Stimulated activated CD8-positive, alpha-beta memory T cell treated with anti-CD3 and anti-CD28 coated beads, Interleukin-4, amount 100 ng/mL, for 1 hour (primary cell): ENCODE measurements at regions not wholly inside any gene's neighbourhood (a gene's known extent, or its start where the extent isn't known, plus 50 kb on each side); places are given as distances from the start of the nearest gene placed in this dataset.
"Not testable (repeated sequence)": the region's sequence is repeated elsewhere in the genome, so short reads cannot be mapped to it uniquely, and the experiment has no call there.

Experiments
- DNase-seq, 2 donors: peaks; one replicate each; pipeline ENCODE4 v3.0.0-alpha.2; 2020; ENCODE audit warnings: low read depth in 2 of 2, low spot score in 1 of 2

DNA sequence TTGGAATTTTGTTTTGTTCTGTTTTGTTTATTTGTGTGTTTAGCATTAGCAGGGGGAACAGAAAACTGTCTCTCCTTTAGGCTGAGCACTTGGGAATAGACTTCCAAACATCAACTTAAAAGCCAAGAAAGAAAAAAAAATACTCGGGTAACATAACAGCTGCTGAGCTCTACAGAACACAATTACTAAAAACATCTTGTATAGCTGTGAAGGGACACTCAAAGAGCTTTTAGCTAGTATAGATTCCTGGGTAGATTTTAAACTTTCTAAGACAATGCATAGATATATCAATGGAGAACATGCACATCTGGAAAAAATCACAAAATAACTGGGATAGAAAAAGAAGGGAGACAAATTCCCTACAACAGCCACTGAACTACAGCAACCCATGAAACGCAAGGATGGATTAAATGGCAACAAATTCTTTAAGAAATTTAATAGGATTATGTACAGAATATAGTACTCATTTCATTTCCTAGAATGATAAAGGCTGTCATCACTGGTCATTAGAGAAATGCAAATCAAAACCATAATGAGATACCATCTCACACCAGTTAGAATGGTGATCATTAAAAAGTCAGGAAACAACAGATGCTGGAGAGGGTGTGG, 174.3 kb upstream of the KRR1 start:
- DNase-seq, result no peak

- DNase-seq, result no peak
These were observed 173.5 kb upstream of the KRR1 start for GRCh38 chr12:75684678-75685616.

GRCh38 chr12:75683995-75684586, 172.7 kb upstream of the KRR1 start:
- not testable (repeated sequence) for DNase-seq

GRCh38 chr12:75683220-75683619, 171.8 kb upstream of the KRR1 start:
- no peak for DNase-seq

DNA sequence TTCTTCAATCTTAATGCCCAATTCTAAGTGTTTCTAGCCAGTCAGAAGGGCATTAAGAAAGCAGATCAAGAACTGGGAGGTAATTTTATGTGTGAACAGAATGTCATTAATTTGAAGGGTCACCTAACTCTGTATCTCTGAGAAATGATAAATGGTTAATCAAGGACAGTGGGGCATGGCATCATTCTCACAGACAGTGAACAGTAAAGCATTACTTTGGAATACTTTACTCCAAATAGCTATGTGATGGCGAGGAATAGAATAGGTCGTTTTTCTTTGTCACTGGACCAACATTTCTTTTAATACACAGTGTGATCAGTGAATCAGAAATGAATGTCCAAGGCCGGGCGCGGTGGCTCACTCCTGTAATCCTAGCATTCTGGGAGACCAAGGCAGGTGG, 166.1 kb upstream of the KRR1 start:
- no peak for DNase-seq

GRCh38 chr12:75674393-75674792, 163.0 kb upstream of the KRR1 start:
- DNase-seq, result no peak

GRCh38 chr12:75672200-75672599, 160.8 kb upstream of the KRR1 start:
- DNase-seq, result no peak

GRCh38 chr12:75670216-75670615, 158.8 kb upstream of the KRR1 start:
- DNase-seq, result no peak

DNA sequence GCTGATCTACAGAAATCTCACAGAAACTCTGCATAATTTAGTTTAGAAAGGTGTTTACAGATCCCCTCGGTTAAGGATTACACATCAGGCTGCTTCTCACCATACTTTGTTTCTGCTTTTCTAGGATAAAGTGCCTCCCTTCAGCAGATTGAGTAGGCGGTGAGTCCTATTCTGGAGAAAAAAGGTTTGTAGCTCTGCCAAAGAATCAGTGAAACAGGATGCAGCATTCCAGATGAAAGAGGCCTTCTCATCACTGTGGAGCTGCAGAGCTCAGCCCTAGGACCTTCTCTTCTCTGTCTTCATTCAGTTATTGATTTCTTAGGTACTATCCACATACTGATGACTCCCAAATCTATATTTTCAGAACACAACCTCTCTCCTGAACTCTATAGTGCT, 155.5 kb upstream of the KRR1 start:
- DNase-seq, result no peak

DNA sequence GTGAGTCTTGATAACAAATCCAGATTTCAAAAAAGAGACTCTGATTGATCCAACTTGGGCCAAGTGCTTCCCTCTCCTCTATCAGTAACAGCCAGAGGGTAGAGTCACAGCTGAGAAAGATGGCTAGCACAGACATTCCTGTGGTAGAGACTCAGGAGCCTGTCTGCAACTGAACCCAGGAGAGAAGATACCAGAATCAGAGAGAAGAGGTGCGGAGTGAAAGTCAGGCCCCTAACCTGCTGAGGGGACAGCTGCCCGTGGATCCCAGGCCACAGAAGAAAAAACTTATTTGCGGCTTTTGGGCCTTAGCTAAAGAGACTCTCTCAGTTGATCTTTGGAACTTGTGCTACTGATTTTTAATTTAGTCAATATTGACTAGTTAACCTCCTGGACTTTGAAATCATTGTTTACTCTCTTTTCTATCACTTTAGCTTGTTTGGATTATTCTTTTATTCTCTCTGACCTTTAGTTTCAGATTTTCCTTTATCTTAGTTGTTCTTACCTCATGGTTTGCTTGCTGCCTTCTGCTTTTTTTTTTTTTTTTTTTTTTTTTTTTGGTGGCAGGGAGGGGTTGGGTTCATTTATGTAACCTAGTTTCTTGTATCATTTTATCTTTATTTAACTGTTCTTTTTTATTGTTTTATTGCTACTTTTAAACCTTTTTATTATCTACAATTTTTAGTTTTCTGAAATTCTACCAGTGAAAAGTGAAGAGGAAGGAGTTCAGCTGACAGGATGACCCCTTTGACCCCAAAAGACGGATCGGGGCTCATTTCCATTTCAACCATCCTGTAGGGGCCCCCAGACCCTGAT, 154.9 kb upstream of the KRR1 start:
- DNase-seq, result no peak

DNA sequence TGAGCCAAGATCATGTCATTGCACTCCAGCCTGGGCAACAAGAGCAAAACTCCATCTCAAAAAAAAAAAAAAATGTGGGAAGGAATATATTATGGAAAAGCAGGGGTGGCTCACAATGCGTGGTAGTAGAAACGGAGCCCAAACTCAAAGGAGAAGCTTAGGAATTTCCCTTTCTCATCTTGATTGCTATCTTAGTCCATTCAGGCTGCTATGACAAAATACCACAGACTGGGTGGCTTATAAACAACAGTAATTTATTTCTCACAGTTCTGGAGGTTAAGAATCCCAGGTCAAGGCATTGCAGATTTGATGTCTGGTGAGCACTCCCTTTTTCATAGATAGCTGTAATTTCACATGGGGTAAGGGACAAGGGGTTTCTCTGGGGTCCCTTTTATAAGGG, 153.8 kb upstream of the KRR1 start:
- no peak for DNase-seq

DNA sequence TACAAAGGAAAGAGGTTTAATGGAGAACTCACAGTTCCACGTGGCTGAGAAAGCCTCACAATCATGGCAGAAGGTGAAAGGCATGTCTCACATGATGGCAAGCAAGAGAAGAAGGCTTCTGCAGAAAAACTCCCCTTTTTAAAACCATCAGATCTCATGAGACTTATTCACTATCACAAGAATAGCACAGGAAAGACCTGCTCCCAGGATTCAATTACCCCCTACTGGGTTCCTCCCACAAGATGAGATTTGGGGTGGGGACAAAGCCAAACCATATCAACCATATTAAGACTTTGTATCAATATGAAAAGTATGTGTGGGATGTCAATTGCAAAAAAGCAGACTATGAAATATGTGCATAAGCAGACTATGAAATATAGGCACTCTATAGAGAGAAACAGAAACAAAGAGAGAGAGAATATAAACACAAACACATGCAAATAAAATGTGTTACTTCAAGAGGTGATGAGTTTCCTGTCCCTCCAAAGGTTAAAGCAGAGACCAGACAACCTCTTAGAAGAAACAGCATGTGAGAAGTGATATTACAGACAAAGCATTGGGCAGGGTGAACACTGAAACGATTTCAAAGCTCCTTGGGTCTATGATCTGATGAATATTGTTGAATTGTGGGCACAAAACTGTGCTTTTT, 151.2 kb upstream of the KRR1 start:
- DNase-seq, result no peak

DNA sequence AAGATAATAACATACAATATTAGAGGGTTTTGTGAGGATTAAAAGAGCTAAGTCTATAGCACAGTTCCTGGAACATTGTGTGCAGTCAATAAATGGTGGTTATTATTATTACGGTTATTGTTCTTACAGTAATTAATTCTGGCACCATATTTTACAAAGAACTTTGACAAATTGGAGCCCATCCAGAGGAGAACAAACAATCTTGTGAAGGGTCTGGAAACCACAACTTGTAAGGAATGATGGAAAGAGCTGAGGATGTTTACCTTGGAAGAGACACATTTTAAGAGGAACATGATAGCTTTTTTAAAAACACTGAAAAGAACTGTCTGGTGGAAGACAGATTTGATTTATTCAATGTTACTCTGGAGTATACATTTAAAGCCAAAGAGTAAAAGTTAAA, 150.5 kb upstream of the KRR1 start:
- no peak for DNase-seq

GRCh38 chr12:75660805-75661404, 149.5 kb upstream of the KRR1 start:
- DNase-seq, result no peak

- DNase-seq, result no peak
These were observed 148.7 kb upstream of the KRR1 start for GRCh38 chr12:75660107-75660530.

- no peak for DNase-seq
These were observed 147.8 kb upstream of the KRR1 start for GRCh38 chr12:75658901-75659823.

GRCh38 chr12:75658286-75658685, 146.9 kb upstream of the KRR1 start:
- DNase-seq, result no peak

DNA sequence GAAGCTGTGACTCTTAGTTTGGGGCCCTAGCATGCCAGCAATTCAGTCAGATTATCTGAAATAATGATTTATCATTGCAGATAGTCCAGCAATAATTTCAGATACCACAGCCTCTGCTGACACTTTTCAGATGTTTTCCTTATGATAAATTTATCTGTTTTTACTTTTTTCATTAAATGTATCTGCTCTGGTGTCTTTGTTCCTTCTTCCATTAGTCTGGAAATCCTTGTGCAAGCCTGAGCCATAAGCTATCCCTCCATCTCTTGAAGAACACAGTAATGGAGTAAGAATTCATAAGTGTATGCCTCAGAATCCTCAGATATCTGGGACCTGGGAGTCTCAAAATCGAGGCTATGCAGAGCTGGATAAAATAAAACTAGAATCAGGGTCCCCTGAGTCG, 146.4 kb upstream of the KRR1 start:
- DNase-seq, result no peak

- DNase-seq, result not testable (repeated sequence)
These were observed 145.9 kb upstream of the KRR1 start for GRCh38 chr12:75657354-75657753.
